HL-60 (cell line): ENCODE measurements at regions not wholly inside any gene's neighbourhood (a gene's known extent, or its start where the extent isn't known, plus 50 kb on each side); places are given as distances from the start of the nearest gene placed in this dataset.

Experiments
- DNase-seq, 2 experiments: peaks; one replicate each; pipeline ENCODE4 v3.0.0-alpha.2; 2010 to 2020; ENCODE audit warnings: low read depth in 1 of 2, low spot score in 1 of 2
- H3K27ac ChIP-seq: fragments of 250-450 bp; sonication (Bioruptor Pico); replicated peaks from 2 replicates; pipeline ENCODE4 v1.5.1; 2020; ENCODE audit warnings: mild to moderate bottlenecking, moderate library complexity
- H3K27me3 ChIP-seq: fragments of 250-450 bp; sonication (Bioruptor Pico); 2 replicates; pipeline ENCODE4 v1.5.1; 2021; ENCODE audit warnings: mild to moderate bottlenecking, moderate library complexity; ENCODE audit not compliant: insufficient read depth, poor library complexity, severe bottlenecking
- H3K4me3 ChIP-seq: replicated peaks from 2 replicates; pipeline ENCODE4 v1.5.1; 2011; ENCODE audit warnings: mild to moderate bottlenecking, control low read depth, low read length; ENCODE audit not compliant: insufficient read depth
- CTCF ChIP-seq: IDR thresholded peaks from one replicate; pipeline ENCODE4 v1.5.1; 2011; ENCODE audit warnings: low read length, control low read depth, inconsistent platforms; ENCODE audit not compliant: insufficient read depth
- GABPA ChIP-seq: IDR thresholded peaks from 2 replicates; pipeline ENCODE4 v1.6.1; 2012; ENCODE audit warnings: low read depth
- POLR2AphosphoS5 ChIP-seq: IDR thresholded peaks from 2 replicates; pipeline ENCODE4 v1.6.1; 2012; ENCODE audit warnings: low read depth
- REST ChIP-seq: IDR thresholded peaks from 2 replicates; pipeline ENCODE4 v1.6.1; 2012; ENCODE audit warnings: low read depth; ENCODE audit not compliant: insufficient replicate concordance
- SPI1 ChIP-seq: IDR thresholded peaks from 2 replicates; pipeline ENCODE4 v1.6.1; 2012; ENCODE audit warnings: low read depth, mild to moderate bottlenecking, borderline replicate concordance

- no peak for DNase-seq
- no peak overlapping the region for H3K27ac ChIP-seq
- no peak for TF ChIP-seq POLR2AphosphoS5
- no peak for TF ChIP-seq REST
- TF ChIP-seq CTCF: no peak
- no peak for TF ChIP-seq SPI1
- TF ChIP-seq GABPA: no peak
- H3K4me3 ChIP-seq: no peak overlapping the region
- no peaks in the 10 kb centered on the region for H3K27me3 ChIP-seq
These were observed 414.1 kb downstream of the STK39 start for GRCh38 chr2:167833294-167833693.

- TF ChIP-seq REST: no peak
- TF ChIP-seq GABPA: no peak
- no peak for TF ChIP-seq CTCF
- no peak for TF ChIP-seq SPI1
- TF ChIP-seq POLR2AphosphoS5: no peak
- no peak overlapping the region for H3K27ac ChIP-seq
- H3K4me3 ChIP-seq: no peak overlapping the region
- no peaks in the 10 kb centered on the region for H3K27me3 ChIP-seq
- DNase-seq: no peak
These were observed 414.5 kb downstream of the STK39 start for GRCh38 chr2:167832868-167833287.

GRCh38 chr2:167827352-167828097 is 419.9 kb downstream of the STK39 start:
- TF ChIP-seq REST: no peak
- no peak for TF ChIP-seq SPI1
- TF ChIP-seq POLR2AphosphoS5: no peak
- TF ChIP-seq CTCF: no peak
- TF ChIP-seq GABPA: no peak
- no peak for DNase-seq
- Histone ChIP-seq H3K27ac (no peak overlapping the region), H3K4me3 (no peak overlapping the region), H3K27me3 (no peaks in the 10 kb centered on the region)
